HG03571 (cell line): ENCODE measurements at regions not wholly inside any gene's neighbourhood (a gene's known extent, or its start where the extent isn't known, plus 50 kb on each side); places are given as distances from the start of the nearest gene placed in this dataset.
"Not testable (repeated sequence)": the region's sequence is repeated elsewhere in the genome, so short reads cannot be mapped to it uniquely, and the experiment has no call there.

ENCODE experiments used
- ATAC-seq: cut with Tn5 transposase; IDR thresholded peaks from one replicate; pipeline ENCODE4 v1.9.1; 2021; ENCODE audit not compliant: unreplicated experiment

DNA sequence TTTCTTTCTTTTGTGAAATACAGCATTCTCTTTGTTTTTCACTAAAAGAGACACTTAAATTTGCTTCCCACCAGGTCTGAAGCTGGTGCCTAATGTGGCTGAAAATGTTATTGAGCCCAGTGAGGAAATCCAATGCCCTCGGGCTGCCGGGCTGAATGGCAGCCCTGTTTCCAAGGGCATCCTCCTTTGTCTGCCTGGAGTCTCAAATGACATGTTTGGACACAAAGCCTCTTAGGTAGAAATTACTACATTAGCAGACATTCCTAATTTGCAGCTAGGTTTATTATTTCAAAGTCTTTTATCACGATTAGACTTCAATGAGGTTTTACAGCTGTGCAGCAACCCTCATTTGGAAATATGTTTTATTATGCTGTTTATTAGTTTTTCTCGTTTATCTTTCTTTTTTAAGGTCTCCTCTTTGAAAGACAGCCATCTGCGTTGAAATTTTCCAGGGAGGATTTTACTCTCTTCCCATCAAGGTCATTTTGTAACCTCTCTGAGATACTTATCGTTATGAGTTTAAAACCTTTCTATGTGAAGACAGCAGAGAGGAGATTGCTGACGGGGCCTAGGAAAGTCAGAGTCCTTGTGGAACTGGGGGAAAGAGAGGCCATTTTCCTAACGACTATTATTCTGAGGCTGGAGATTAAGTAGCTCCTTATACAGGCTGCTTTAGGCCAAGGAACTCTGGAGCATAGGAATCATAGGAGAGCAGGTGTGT lies 59.0 kb upstream of the ZNF532 start:
- ATAC-seq = no peak

DNA sequence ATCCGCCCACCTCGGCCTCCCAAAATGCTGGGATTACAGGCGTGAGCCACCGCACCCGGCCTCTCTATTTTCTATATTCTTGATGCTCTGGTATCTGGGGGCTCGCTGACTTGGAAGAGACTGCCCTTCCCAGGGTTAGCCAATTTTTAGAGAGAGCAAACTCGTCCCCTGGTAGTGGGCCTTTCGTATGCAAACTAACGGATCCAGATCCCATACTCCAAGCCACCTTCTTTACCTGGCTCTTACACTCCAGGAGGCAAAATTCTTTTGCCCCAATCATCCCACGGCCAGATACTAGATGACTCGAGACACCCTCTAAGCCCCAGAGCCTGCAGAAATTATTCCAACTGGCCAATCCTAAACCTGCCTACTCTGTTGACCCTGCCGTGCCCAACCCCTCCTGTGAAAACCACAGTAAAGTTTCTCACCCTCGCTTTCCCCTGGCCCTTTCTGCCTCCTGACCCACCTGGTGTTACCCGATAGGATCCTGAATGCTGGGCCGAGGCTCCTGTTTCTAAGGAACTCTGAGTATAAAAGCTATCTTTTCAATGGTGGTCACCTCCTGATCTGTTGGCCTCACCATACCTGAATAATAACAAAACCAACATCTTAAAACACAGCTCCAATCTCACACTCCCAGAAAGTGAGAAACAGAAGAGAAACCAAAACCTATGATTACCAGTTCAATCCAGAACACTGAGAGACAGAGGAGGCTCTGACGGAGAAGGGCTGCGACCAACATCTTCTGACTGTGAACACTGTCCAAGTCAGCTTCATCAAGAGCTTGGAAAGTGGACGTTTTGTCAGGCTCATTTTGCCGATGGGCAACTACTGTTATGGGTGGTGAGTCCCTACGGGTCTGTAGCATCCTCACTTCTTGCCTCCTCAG lies 57.6 kb upstream of the ZNF532 start:
- peak; percentile 91 for ATAC-seq

DNA sequence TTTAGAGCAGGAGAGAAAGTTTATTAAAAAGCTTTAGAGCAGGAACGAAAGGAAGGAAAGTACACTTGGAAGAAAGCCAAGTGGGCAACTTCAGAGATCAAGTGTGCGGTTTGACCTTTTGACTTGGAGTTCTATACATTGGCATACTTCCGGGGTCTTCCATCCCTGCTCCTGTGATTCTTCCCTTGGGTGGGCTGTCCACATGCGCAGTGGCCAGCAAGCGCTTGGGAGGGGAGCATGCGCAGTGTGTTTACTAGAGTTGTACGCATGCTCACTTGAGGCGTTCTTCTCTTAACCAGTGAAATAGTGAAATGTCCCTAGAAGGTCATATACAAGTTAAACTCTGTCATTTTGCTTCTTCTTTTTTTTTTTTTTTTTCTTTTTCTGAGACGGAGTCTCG lies 56.9 kb upstream of the ZNF532 start:
- ATAC-seq = no peak

DNA sequence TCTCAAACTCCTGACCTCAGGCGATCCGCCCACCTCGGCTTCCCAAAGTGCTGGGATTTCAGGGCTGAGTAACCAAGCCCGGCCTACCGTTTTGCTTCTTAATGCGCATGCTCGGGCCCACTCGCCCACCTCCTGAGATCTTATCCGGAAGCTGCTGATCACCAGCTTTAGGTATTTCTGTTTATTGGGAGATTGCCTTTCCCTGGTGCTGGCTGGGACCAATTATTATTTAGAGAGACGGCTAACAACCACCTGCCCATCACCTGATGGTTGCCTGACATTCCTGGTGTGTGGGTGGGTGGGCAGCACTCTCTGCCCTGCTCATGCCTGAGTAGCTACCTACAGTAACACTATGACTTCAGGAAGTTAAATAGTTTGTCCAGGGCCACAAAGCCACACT lies 56.3 kb upstream of the ZNF532 start:
- no peak for ATAC-seq

DNA sequence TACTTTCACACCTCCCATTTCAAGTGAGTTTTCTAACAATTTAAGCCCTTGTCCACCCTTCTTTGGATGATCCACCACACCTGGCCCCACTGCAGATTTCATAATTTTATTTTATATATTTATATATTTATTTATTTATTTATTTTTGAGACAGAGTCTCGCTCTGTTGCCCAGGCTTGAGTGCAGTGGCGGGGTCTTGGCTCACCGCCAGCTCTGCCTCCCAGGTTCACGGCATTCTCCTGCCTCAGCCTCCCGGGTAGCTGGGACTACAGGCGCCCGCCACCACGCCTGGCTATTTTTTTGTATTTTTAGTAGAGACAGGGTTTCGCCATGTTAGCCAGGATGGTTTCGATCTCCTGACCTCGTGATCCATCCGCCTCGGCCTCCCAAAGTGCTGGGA lies 52.8 kb upstream of the ZNF532 start:
- not testable (repeated sequence) for ATAC-seq

DNA sequence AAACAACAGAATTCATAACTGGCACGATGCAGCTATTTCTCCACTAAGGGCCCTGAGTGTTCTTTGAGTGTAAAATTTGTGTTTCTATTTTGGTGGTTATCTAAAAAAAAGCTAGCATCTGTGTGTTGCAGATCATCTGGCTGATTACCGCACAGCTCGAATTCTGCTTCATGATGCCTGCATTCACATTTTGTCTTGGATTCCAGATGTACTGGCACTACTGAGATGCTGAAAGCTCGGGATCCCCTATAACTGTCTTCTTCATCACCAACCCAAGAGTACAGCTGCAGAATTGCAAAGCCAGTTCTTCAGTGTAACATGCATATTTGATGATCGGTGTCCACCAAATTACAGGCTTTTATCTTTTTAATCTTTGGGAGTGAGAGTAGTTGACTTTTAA lies 51.6 kb upstream of the ZNF532 start:
- ATAC-seq = no peak

DNA sequence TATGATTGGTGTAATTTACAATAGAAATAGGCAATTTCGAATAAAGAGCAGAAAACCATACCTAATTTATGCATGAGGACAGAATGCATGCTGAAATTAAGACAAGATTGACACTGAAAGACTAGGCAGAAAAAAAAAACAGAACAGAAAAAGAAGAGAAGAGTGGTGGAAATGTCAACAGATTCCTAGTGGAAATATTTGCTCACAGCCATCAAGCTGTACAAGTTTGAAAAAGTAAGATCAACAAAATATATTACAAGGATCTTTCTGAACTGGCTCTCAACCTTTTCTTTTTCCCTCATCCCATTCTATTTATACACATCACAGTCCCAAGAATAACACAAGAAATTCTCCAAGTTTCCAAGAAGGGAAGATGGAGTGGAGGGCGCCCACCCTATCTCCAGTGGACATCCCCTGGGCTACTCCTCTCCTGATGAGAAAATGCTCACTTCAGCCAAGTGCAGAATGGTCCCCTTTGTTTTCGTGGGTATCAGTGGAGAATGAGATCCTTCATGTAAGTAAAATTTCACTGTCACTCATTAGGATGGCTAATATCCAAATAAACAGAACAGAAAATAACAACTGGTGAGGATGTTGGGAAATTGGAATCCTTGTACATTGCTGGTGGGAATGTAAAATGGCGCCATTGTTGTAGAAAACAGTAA lies 51.0 kb upstream of the ZNF532 start:
- ATAC-seq = no peak

DNA sequence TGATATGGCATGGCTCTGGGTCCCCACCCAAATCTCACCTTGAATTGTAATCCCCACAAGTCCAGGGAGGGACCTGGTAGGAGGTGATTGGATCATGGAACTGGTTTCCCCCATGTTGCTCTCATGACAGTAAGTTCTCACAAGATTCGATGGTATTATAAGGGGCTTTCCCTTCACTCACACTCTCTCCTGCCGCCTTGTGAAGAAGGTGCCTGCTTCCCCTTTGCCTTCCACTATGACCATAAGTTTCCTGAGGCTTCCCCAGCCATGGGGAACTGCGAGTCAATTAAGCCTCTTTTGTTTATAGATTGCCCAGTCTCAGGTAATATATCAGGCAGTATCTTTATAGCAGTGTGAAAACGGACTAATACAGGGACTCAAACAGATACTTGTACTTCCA lies 50.4 kb upstream of the ZNF532 start:
- ATAC-seq = no peak
